ENCODE measurements at regions not wholly inside any gene's neighbourhood (a gene's known extent, or its start where the extent isn't known, plus 50 kb on each side); places are given as distances from the start of the nearest gene placed in this dataset.

DNA sequence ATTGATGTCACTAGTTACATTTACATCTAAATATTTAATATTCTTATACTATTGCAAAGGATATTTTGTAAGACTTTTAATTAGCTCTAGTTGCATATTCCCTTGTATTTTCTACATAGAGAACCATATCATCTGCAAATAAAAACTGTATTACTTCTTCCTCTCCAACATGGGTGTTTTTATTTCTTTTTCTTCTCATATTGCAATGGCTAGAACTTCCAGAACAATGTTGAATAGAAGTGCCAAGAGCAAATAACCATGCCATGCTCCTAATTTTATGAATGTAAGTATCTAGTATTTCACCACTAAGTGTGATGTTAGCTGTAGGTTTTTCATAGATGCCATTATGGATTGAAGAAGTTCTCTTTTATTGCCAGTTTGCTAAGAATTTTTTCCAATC, 321.8 kb upstream of the NCAM1 start:
- TF ChIP-seq, protein P1, sequence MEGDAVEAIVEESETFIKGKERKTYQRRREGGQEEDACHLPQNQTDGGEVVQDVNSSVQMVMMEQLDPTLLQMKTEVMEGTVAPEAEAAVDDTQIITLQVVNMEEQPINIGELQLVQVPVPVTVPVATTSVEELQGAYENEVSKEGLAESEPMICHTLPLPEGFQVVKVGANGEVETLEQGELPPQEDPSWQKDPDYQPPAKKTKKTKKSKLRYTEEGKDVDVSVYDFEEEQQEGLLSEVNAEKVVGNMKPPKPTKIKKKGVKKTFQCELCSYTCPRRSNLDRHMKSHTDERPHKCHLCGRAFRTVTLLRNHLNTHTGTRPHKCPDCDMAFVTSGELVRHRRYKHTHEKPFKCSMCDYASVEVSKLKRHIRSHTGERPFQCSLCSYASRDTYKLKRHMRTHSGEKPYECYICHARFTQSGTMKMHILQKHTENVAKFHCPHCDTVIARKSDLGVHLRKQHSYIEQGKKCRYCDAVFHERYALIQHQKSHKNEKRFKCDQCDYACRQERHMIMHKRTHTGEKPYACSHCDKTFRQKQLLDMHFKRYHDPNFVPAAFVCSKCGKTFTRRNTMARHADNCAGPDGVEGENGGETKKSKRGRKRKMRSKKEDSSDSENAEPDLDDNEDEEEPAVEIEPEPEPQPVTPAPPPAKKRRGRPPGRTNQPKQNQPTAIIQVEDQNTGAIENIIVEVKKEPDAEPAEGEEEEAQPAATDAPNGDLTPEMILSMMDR (IDR thresholded peaks at IDR 0.05) = no peak
- no peak for TF ChIP-seq ZFX (IDR thresholded peaks at IDR 0.05; ENCODE audit: borderline replicate concordance)
